Adipocyte (in vitro differentiated cells): ENCODE measurements at regions not wholly inside any gene's neighbourhood (a gene's known extent, or its start where the extent isn't known, plus 50 kb on each side); places are given as distances from the start of the nearest gene placed in this dataset.

Experiments used
- DNase-seq: peaks from one replicate; pipeline ENCODE4 v3.0.0-alpha.2; 2015; ENCODE audit warnings: low read depth
- H3K27me3 ChIP-seq: replicated peaks from 2 replicates; pipeline ENCODE4 v1.7.0; 2013; ENCODE audit warnings: mild to moderate bottlenecking, low read length, moderate library complexity; ENCODE audit not compliant: control insufficient read depth, insufficient read depth
- H3K36me3 ChIP-seq: 2 replicates; pipeline ENCODE4 v1.7.0; 2013; ENCODE audit warnings: low read length, mild to moderate bottlenecking, moderate library complexity; ENCODE audit not compliant: control insufficient read depth, insufficient read depth, severe bottlenecking
- H3K4me1 ChIP-seq: 2 replicates; pipeline ENCODE4 v1.7.0; 2013; ENCODE audit warnings: mild to moderate bottlenecking, low read length, moderate library complexity; ENCODE audit not compliant: control insufficient read depth, insufficient read depth
- H3K4me3 ChIP-seq: 2 replicates; pipeline ENCODE4 v1.7.0; 2013; ENCODE audit warnings: mild to moderate bottlenecking, low read length, moderate library complexity
- H3K9ac ChIP-seq: 2 replicates; pipeline ENCODE4 v1.7.0; 2013; ENCODE audit warnings: mild to moderate bottlenecking, low read length, moderate library complexity
- H3K9me3 ChIP-seq: 2 replicates; pipeline ENCODE4 v1.7.0; 2013; ENCODE audit warnings: mild to moderate bottlenecking, low read length, moderate library complexity; ENCODE audit not compliant: control insufficient read depth

DNA sequence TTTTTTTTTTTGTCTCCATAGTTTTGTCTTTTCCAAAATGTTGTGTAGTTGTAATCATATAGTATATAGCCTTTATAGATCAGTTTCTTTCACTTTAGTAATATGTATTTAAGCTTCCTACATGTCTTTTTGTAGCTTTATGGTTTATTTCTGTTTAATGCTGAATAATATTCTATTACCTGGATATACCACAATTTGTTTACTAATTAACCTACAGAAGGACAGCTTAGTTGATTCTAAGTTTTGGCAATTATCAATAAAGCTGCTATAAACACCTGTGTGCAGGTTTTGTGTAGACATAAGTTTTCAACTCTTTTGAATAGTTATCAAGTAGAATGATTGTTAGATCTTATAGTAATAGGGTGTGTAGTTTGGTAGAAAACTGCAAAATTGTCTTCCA is 130.3 kb upstream of the CARD18 start:
- H3K4me1 ChIP-seq, result no peaks in the 10 kb centered on the region
- H3K4me3 ChIP-seq, result no peak overlapping the region
- H3K9me3 ChIP-seq, result peaks cover 7% of the 10 kb centered on the region
- H3K27me3 ChIP-seq, result no peaks in the 10 kb centered on the region
- DNase-seq, result no peak
- H3K36me3 ChIP-seq, result no peaks in the 10 kb centered on the region
- H3K9ac ChIP-seq, result no peak overlapping the region

- H3K4me1 ChIP-seq, result no peaks in the 10 kb centered on the region
- H3K4me3 ChIP-seq, result no peak overlapping the region
- peaks cover 7% of the 10 kb centered on the region for H3K9me3 ChIP-seq
- H3K9ac ChIP-seq, result no peak overlapping the region
- H3K27me3 ChIP-seq, result no peaks in the 10 kb centered on the region
- no peaks in the 10 kb centered on the region for H3K36me3 ChIP-seq
- DNase-seq, result no peak
These were observed 129.0 kb upstream of the CARD18 start for GRCh38 chr11:105268404-105269062.

DNA sequence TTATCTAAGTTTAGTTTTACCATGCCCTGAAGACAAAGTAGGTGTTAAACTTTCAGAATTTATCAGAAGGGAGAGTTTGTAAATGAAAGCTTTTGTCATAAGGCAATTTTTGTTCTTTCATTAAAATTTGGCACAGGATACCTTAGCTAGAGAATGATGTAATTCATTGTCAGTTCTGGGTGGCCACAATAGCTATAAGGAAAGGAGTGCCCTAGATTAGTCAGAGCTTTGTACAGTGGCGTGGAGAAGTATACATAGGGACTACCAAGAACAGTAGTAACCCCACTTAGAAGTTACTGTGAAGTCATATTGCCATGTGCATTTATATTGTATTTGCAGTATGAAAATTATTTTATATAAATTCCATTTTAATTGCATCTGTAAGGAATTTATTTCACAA is 126.3 kb upstream of the CARD18 start:
- H3K4me3 ChIP-seq, result no peak overlapping the region
- no peaks in the 10 kb centered on the region for H3K4me1 ChIP-seq
- no peak overlapping the region for H3K9ac ChIP-seq
- H3K36me3 ChIP-seq, result no peaks in the 10 kb centered on the region
- no peaks in the 10 kb centered on the region for H3K27me3 ChIP-seq
- DNase-seq, result peak; percentile 37
- peaks cover 2% of the 10 kb centered on the region for H3K9me3 ChIP-seq

GRCh38 chr11:105260976-105261375 is 121.4 kb upstream of the CARD18 start:
- no peak for DNase-seq
- Histone ChIP-seq H3K9me3 (no peaks in the 10 kb centered on the region), H3K4me1 (no peaks in the 10 kb centered on the region), H3K4me3 (no peak overlapping the region), H3K36me3 (no peaks in the 10 kb centered on the region), H3K9ac (no peak overlapping the region), H3K27me3 (no peaks in the 10 kb centered on the region)

DNA sequence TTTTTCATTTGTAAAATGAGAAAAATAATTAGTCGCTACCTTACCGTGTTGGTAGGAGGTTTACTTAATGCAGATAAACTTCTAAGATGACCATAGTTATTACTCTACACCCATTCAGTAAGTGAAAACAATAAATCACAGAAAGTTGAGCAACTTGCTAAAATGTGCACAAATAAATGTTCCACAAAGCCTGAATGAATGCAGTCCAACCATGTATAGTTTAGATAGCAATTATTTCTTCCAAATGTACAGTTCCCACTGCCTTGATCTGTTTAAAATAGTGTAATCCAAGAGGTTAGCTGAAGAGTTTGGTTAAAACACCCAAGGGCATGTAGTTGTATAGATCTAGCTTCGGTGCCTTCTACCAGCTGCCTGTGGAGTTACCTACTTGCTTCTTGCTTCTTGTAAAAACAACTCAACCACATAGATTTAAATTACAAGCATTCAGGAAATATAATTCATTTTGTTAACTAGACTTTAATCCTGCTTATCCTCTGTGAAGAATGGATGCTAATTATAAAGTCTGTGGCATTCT is 106.3 kb upstream of the CARD18 start:
- no peak overlapping the region for H3K9ac ChIP-seq
- no peaks in the 10 kb centered on the region for H3K9me3 ChIP-seq
- H3K27me3 ChIP-seq, result no peaks in the 10 kb centered on the region
- no peaks in the 10 kb centered on the region for H3K36me3 ChIP-seq
- H3K4me1 ChIP-seq, result peaks cover 18% of the 10 kb centered on the region
- no peak overlapping the region for H3K4me3 ChIP-seq
- no peak for DNase-seq

DNA sequence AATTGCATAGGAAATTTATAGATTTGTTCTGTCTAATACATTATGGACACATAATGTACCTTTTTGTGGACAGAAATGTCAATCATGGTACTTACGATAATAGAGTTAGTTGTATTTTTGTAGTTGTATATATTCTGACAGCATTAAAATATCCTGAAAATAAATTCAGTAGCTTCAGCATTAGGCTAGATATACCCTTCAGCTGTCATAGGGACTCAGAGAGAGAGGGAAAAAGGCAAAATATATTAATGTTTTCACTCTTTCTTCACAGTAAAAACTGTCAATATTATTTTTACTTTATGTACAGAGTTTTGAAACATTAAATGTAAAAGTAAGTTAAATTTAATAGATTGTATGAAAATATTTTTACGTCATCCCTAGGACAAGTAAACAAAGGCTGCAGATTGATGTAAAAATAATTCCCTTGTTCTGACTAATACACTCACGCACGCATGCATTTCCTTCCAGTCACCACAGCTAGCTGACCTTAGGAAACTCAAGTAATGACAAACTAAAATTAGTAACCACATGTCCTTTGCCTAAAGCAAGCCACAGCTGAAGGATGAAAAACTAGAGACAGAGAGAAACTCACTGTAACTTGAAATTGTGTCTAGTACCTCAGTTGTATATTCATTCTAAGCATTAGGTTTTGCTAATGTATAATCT is 104.7 kb upstream of the CARD18 start:
- H3K9ac ChIP-seq, result peak overlapping the region; percentile 2
- no peaks in the 10 kb centered on the region for H3K27me3 ChIP-seq
- peak; percentile 92 for DNase-seq
- H3K9me3 ChIP-seq, result no peaks in the 10 kb centered on the region
- H3K4me1 ChIP-seq, result peaks cover 18% of the 10 kb centered on the region
- H3K4me3 ChIP-seq, result no peak overlapping the region
- H3K36me3 ChIP-seq, result no peaks in the 10 kb centered on the region

- Histone ChIP-seq H3K36me3 (no peaks in the 10 kb centered on the region), H3K9ac (no peak overlapping the region), H3K27me3 (no peaks in the 10 kb centered on the region), H3K9me3 (no peaks in the 10 kb centered on the region), H3K4me1 (peaks cover 18% of the 10 kb centered on the region), H3K4me3 (no peak overlapping the region)
- DNase-seq, result no peak
These were observed 101.6 kb upstream of the CARD18 start for GRCh38 chr11:105241136-105241535.

- H3K27me3 ChIP-seq, result no peaks in the 10 kb centered on the region
- no peaks in the 10 kb centered on the region for H3K36me3 ChIP-seq
- no peaks in the 10 kb centered on the region for H3K4me1 ChIP-seq
- H3K9ac ChIP-seq, result no peak overlapping the region
- H3K4me3 ChIP-seq, result no peak overlapping the region
- peak; percentile 71 for DNase-seq
- H3K9me3 ChIP-seq, result no peaks in the 10 kb centered on the region
These were observed 97.1 kb upstream of the CARD18 start for GRCh38 chr11:105236664-105237063.

DNA sequence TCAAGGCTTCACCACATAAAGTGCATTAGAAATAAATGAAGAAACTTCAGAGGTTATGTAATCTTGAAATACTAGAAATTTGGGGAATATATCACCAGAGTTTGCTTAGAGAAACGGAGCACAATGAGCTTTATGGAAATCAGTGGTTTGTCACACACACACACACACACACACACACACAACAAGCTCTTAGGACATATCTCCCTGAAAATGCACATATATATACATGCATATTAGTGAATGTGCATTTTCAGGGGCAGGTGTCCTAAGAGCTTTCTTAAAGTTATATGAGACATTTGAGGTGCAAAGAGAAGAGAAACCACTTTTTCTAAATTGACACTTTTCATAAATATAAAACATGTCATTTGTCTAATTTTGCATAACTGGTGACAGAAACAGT is 93.7 kb upstream of the CARD18 start:
- Histone ChIP-seq H3K9me3 (no peaks in the 10 kb centered on the region), H3K27me3 (no peaks in the 10 kb centered on the region), H3K4me3 (no peak overlapping the region), H3K9ac (no peak overlapping the region), H3K4me1 (peaks cover 15% of the 10 kb centered on the region), H3K36me3 (no peaks in the 10 kb centered on the region)
- DNase-seq, result no peak

- H3K36me3 ChIP-seq, result no peaks in the 10 kb centered on the region
- no peak overlapping the region for H3K4me3 ChIP-seq
- H3K9me3 ChIP-seq, result no peaks in the 10 kb centered on the region
- H3K9ac ChIP-seq, result no peak overlapping the region
- no peaks in the 10 kb centered on the region for H3K27me3 ChIP-seq
- peaks cover 15% of the 10 kb centered on the region for H3K4me1 ChIP-seq
- peak; percentile 17 for DNase-seq
These were observed 92.5 kb upstream of the CARD18 start for GRCh38 chr11:105232021-105232420.

DNA sequence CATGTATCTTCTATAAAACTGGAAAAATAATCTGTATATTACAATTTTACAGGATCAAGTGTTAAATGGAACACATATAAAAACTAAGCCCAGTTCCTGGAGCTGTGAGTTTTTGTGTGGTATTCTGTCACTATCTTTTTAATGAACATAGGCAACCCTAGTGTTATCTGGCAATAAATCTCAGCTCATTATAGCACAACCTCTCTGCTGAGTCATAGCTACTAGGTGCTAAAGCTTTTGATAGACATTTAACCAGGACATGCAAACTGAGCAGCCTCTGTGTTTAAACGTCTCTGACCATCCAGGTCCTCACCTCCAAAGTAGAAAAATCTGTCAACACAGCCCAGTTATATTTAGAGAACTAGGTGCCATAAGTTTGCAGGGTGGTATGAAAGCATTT is 91.0 kb upstream of the CARD18 start:
- H3K27me3 ChIP-seq, result no peaks in the 10 kb centered on the region
- no peak for DNase-seq
- H3K9me3 ChIP-seq, result no peaks in the 10 kb centered on the region
- H3K36me3 ChIP-seq, result no peaks in the 10 kb centered on the region
- peaks cover 27% of the 10 kb centered on the region for H3K4me1 ChIP-seq
- H3K4me3 ChIP-seq, result no peak overlapping the region
- H3K9ac ChIP-seq, result no peak overlapping the region
